NCI-H1694 (cell line): ENCODE measurements at regions not wholly inside any gene's neighbourhood (a gene's known extent, or its start where the extent isn't known, plus 50 kb on each side); places are given as distances from the start of the nearest gene placed in this dataset.
"Not testable (repeated sequence)": the region's sequence is repeated elsewhere in the genome, so short reads cannot be mapped to it uniquely, and the experiment has no call there.

Experiments used
- DNase-seq: peaks from one replicate; lab custom pipeline; 2025; lab: John Stamatoyannopoulos, UW

DNA sequence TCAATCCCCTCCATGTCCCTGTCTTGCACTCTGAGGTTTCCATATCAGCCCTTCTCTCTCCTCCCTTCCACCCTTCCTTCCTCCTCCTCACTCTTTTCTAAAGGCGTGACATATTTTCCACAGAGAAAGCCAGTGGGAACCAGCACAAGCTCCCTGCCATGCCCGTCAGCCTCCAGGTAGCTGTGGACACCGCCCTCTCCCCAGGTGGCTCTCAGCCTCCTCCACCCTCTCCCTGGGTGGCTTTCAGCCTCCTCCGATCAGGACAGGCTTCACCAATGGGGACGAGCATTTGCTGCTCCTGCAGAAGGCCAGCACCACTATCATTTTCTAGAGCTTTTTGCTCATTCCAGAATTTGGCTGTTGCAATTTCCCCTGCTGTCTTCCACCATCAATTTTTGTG is 236.6 kb downstream of the GADD45G start:
- DNase-seq: no peak

- no peak for DNase-seq
Measured at GRCh38 chr9:89842267-89842768, 237.5 kb downstream of the GADD45G start.

GRCh38 chr9:89843074-89843473 is 238.3 kb downstream of the GADD45G start:
- no peak for DNase-seq

DNA sequence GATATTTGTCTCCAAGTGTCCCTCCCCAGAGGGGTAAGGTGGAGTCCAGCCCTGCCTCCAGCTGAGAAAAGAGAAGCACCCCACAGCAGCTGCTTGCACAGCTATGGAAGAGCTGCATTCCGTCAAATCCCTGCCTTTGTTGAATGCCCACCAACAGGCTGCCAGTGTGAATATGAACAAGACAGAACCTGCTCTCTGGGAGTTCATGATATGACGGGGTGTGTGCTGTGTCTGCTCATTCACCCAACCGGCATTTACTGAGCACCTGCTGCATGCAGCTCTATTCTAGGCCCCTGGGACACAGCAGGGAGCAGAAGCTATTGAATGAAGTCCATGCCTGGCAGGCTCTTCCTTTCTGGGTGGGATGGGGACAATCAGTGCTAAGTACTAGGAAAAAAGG is 238.8 kb downstream of the GADD45G start:
- no peak for DNase-seq

DNA sequence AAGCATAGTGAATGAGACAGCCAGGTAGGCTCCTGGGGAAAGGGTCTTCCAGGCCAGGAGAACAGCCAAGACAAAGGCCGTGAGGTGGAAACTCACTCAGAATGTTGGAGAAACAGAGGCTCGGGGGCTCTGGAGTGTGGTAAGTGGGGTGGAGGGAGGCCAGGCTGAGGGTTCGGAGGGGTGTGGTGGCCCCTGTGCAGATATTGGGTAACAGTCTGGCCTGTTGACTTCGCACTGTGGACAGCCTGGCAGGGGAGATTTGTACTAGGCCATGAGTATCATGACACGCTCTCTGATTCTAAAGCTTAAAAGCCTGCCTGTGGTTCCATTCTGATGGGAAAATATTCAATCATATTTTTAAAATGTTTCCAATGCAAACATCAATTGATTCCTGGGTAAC is 239.3 kb downstream of the GADD45G start:
- DNase-seq: no peak

DNA sequence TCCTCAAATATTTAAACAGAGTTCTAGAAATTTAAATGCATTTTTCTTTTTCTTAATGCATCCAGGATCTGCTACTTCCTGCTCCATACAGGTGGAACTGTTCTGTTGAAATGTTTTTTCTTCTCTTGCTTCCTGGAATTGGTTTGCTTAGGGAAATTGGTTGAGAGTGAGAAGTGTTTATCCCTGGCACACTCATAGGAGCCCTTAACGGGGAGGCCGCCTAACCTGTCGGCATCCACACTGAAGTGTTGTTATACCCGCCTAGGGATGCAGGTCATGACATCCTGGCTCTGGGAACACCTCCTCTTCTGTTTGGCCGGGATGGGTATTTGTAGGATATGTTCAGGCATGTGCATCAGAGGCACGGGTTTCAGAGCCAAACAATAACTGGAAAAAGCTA is 239.7 kb downstream of the GADD45G start:
- DNase-seq: no peak

DNA sequence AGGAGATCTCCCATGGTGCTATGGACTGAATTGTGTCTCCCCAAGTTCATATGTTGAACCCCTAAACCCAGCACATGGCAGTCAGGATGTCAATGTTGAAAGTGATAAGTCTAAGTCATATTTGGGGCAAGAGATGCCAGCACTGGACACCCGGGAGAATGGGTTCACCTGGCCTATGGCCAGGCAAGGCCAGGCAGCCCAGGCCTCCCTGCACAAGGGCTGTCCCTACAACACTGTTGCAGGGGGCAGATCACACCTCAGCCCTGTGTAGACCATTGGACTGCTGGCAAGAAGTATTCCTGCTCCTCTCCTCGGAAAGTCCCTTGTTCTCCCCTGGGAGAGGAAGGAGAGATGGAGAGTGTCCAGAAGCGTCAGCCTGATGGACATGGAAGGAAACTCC is 240.5 kb downstream of the GADD45G start:
- no peak for DNase-seq

- DNase-seq: no peak
Measured at GRCh38 chr9:89845862-89846261, 241.1 kb downstream of the GADD45G start.

GRCh38 chr9:89848060-89849040 is 243.5 kb downstream of the GADD45G start:
- DNase-seq: no peak

DNA sequence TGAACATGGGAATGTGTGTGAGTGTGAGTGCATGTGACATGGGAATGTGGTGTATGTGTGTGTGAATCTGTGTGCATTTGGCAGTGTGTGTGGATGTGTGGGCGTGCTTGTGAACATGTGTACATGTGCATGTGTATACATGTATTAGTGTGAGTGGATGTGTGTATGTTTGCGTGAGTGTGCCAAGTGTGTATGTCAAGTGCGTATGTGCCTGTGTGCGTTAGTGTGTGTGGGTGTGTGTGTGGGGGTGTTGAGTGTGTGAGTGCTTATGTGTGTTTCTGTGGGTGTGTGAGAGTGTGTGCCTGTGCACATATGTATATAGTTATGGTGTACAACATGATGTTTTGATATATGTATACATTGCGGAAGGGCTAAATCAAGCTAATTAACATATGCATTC is 244.3 kb downstream of the GADD45G start:
- DNase-seq: no peak

- no peak for DNase-seq
Measured at GRCh38 chr9:89850153-89850552, 245.3 kb downstream of the GADD45G start.

DNA sequence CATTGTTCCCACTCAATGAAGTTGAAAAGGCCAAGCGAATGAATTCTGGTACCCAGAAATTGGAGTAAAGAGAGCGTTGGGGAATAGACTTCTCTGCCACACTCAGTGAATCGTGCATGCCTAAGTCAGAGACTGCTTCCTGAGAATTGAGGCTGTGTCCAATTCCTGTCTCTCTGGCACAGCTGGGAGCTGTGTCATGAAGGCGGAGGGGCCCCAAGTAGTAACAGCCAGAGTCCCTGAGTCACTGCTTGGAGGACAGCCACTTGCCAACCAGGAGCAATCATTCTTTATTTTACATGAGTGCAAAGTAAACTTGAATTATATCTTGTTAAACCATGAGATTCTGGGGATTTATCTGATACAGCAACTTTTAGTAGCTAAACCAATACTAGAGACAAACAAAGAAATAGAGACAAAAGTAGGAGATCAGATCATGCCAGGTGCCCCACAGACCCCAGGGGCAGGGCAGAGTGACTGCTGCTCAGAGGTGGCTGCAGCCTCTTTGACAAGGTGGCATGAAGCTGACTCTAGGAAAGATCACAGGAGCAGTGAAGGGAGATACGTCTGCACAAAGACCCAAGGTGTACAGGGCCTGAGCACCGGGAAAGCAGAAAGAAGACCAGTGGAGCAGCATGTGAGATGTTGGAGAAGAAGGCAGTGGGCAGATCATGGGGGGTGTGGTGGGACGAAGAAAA is 246.0 kb downstream of the GADD45G start:
- no peak for DNase-seq

GRCh38 chr9:89853161-89853560 is 248.3 kb downstream of the GADD45G start:
- DNase-seq: no peak

GRCh38 chr9:89853931-89854330 is 249.1 kb downstream of the GADD45G start:
- no peak for DNase-seq

GRCh38 chr9:89854715-89855475 is 250.1 kb downstream of the GADD45G start:
- DNase-seq: no peak

- not testable (repeated sequence) for DNase-seq
Measured at GRCh38 chr9:89856296-89856695, 251.5 kb downstream of the GADD45G start.

- peak; percentile 25 for DNase-seq
Measured at GRCh38 chr9:89856950-89857349, 252.1 kb downstream of the GADD45G start.

- not testable (repeated sequence) for DNase-seq
Measured at GRCh38 chr9:89859842-89860241, 255.0 kb downstream of the GADD45G start.

GRCh38 chr9:89861371-89861770 is 256.6 kb downstream of the GADD45G start:
- DNase-seq: not testable (repeated sequence)

DNA sequence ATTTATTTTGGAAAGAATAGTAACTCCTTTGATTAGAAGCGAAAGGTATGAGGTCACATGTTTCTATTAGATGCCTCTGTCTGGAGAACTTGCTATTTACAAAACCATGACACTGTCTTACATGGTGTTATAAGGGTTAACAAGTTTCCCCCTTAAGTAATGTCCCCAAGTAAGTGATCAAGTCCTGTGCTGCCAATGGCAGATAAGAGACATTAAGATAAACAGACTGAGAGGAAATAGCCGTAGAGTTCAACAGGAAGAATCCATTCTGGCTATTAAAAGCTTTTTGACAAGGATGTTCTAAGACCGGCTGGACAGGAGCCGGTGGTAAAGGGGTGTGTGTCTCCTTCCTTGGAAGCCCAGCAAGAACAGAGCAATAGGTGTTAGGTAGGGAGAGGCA is 257.5 kb downstream of the GADD45G start:
- DNase-seq: no peak

DNA sequence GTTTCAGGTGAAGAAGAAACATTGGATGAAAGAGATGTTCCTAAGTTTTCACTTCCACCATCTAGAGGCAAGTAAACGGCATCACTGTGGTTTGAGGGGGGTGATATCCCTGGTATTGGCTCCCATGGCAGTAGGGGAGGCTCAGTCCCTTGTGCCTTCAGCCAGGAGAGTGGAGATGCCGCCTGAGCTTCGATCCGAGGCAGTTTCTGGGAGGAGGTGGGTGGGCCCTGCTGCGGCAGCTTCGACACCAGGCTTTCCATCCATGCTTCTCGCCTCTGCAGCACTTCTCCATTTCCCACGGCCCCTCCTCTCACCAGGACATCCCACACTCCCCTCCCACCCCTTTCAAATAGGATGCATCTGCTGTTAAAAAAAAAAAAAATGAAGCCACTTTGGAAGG is 258.3 kb downstream of the GADD45G start:
- no peak for DNase-seq

DNA sequence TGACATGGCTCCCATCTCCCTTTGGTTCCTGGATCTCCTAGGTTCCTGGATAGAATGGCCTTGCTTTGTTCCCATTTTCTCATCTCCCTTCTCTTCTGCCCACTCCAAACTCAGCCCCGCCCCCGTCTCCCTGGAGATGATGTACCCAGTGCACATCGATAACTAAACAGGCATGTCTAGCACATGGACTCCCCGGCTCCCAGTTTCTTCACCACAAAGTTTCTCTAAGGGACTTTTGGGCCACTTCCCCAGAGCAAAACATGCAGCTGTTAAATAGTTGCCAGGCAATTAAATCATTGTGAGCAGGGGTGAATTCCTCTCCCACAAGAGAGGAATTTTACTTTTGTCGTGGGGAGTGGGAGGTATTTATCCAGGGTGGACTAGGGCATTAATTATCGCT is 259.0 kb downstream of the GADD45G start:
- no peak for DNase-seq
